ENCODE measurements at regions not wholly inside any gene's neighbourhood (a gene's known extent, or its start where the extent isn't known, plus 50 kb on each side); places are given as distances from the start of the nearest gene placed in this dataset.

- TF ChIP-seq POLR2A (IDR thresholded peaks at IDR 0.05; ENCODE audit: low read depth, low read length) (no peak), TAF1 (IDR thresholded peaks at IDR 0.05; ENCODE audit: borderline replicate concordance, low read depth, low read length) (no peak), POLR2AphosphoS5 (IDR thresholded peaks at IDR 0.05; ENCODE audit: low read depth, low read length) (no peak)
These were observed 330.8 kb upstream of the NFE2L3 start for GRCh38 chr7:25821225-25821624.
